ENCODE measurements at regions not wholly inside any gene's neighbourhood (a gene's known extent, or its start where the extent isn't known, plus 50 kb on each side); places are given as distances from the start of the nearest gene placed in this dataset.
"Not testable (repeated sequence)": the region's sequence is repeated elsewhere in the genome, so short reads cannot be mapped to it uniquely, and the experiment has no call there.

DNA sequence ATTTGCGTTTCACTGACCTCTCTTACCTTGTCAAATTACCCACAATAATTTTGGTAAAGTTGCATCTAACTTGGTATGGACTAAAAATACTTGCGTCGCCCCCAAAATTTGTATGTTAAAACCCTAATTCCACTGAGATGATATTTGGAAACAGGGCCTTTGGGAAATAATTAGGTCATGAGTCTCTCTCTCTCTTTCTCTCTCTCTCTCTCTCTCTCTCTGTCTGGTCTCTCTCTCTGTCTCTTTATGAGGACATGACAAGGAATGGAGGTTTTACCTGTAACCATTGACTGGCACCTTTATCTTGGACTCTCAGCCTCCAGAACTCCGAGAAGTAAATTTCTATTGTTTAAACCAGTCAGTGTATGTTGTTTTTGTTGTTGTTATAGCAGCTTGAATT lies 111.5 kb upstream of the BDP1 start:
- H3K4me3 ChIP-seq (ENCODE audit: insufficient read depth in 1 of 2, low read depth in 1 of 2, low read length in 2 of 2); H3K27me3 ChIP-seq (ENCODE audit: control insufficient read depth in 1 of 2, insufficient read depth in 1 of 2, low read length in 2 of 2); H2AFZ ChIP-seq (ENCODE audit: low read depth, low read length); H3K36me3 ChIP-seq (ENCODE audit: control insufficient read depth in 1 of 2, insufficient read depth in 2 of 2, low read depth in 1 of 2, low read length in 2 of 2); H4K8ac ChIP-seq (ENCODE audit: low read length); H3K27ac ChIP-seq (ENCODE audit: low read length, poor library complexity, severe bottlenecking); H2BK12ac ChIP-seq (ENCODE audit: low read length in 2 of 2); H3K14ac ChIP-seq (ENCODE audit: low read length in 2 of 2); H2BK5ac ChIP-seq (ENCODE audit: low read depth, low read length, poor library complexity, severe bottlenecking); H3K9ac ChIP-seq (ENCODE audit: low read length); H3K4me2 ChIP-seq (ENCODE audit: low read length, poor library complexity, severe bottlenecking); H3K79me1 ChIP-seq (replicated peaks; ENCODE audit: low read length, poor library complexity, severe bottlenecking); H2AK5ac ChIP-seq (ENCODE audit: low read length, severe bottlenecking); H3K23ac ChIP-seq (ENCODE audit: low read length in 2 of 2); DNase-seq; H2BK120ac ChIP-seq (ENCODE audit: low read depth, low read length); H3K9me3 ChIP-seq (ENCODE audit: control insufficient read depth, low read length); H4K91ac ChIP-seq (ENCODE audit: low read length); H3K18ac ChIP-seq (ENCODE audit: low read depth in 1 of 2, low read length in 2 of 2); H2BK15ac ChIP-seq (ENCODE audit: low read depth, poor library complexity, severe bottlenecking); H3K4ac ChIP-seq (ENCODE audit: low read depth in 1 of 2, low read length in 2 of 2); H3K4me1 ChIP-seq (ENCODE audit: control insufficient read depth, insufficient read depth, low read depth, low read length): not testable (repeated sequence)
- no CpG with 5 or more reads among the region's 4 CpGs for WGBS

DNA sequence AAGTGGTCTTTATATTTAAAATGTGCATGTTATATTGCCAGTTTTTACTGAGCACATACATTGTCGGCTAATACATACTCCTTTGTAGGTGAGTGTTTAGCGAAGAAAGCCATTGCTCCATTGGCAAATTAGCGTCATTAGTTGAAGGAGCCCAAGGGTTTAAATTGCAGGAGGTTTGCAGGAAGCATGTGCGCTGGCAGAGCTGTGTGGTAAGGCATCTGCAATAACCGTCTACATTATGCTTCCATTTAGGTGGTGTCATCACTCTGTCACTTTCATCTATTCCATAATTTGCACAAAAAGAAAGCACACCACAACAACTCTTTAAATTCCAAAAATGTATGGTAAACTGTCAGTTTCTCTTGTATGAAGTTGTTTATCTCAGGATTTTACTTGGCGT lies 82.8 kb upstream of the BDP1 start:
- H3K14ac ChIP-seq (ENCODE audit: low read length in 2 of 2); H4K91ac ChIP-seq (ENCODE audit: low read length); H2BK12ac ChIP-seq (ENCODE audit: low read length in 2 of 2); H3K9me3 ChIP-seq (ENCODE audit: control insufficient read depth, low read length); H2BK15ac ChIP-seq (ENCODE audit: low read depth, poor library complexity, severe bottlenecking); H3K79me1 ChIP-seq (replicated peaks; ENCODE audit: low read length, poor library complexity, severe bottlenecking); H2BK5ac ChIP-seq (ENCODE audit: low read depth, low read length, poor library complexity, severe bottlenecking); H3K4me1 ChIP-seq (ENCODE audit: control insufficient read depth, insufficient read depth, low read depth, low read length); H3K9ac ChIP-seq (ENCODE audit: low read length); H2BK120ac ChIP-seq (ENCODE audit: low read depth, low read length); H3K27me3 ChIP-seq (ENCODE audit: control insufficient read depth in 1 of 2, insufficient read depth in 1 of 2, low read length in 2 of 2); H3K18ac ChIP-seq (ENCODE audit: low read depth in 1 of 2, low read length in 2 of 2); H3K4me2 ChIP-seq (ENCODE audit: low read length, poor library complexity, severe bottlenecking); H3K36me3 ChIP-seq (ENCODE audit: control insufficient read depth in 1 of 2, insufficient read depth in 2 of 2, low read depth in 1 of 2, low read length in 2 of 2); H2AK5ac ChIP-seq (ENCODE audit: low read length, severe bottlenecking); H3K4ac ChIP-seq (ENCODE audit: low read depth in 1 of 2, low read length in 2 of 2); H3K23ac ChIP-seq (ENCODE audit: low read length in 2 of 2); H2AFZ ChIP-seq (ENCODE audit: low read depth, low read length); H3K27ac ChIP-seq (ENCODE audit: low read length, poor library complexity, severe bottlenecking); H4K8ac ChIP-seq (ENCODE audit: low read length); H3K4me3 ChIP-seq (ENCODE audit: insufficient read depth in 1 of 2, low read depth in 1 of 2, low read length in 2 of 2); DNase-seq: not testable (repeated sequence)
- WGBS = 76% methylated on average over 3 of the region's 6 CpGs

DNA sequence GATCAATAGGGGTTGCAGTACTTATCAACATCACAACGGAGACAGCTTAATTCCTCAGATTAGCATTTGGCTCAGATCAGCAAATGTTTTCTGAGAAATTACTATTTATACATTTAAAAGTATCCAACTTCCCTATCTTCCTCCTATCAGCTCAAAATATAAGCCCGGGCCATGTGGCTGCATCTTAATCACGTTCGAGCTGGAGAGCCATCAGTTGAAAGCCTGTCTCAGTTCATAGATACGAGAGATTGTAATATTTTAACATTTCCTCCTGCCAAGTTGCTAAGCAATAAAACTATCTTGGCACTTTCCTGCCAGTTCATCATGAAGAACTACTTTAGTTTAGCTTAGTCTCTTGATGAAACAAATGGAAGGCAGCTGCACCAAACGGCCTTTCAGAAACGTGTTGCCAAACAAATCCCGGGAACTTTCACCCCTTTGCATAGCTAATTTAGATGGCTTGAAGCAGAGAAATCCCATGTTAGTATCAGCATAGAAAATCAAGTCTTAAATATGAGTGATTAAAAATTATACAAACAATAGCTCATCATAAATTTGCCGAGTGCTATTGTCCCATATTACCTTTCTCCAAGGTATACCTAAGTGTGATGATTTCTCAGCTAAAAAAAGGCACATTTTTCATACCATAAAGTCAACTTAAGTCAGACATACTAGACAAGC lies 82.3 kb upstream of the BDP1 start:
- H2AK5ac ChIP-seq (ENCODE audit: low read length, severe bottlenecking); H2BK15ac ChIP-seq (ENCODE audit: low read depth, poor library complexity, severe bottlenecking); H3K4me2 ChIP-seq (ENCODE audit: low read length, poor library complexity, severe bottlenecking); H2BK120ac ChIP-seq (ENCODE audit: low read depth, low read length); H3K18ac ChIP-seq (ENCODE audit: low read depth in 1 of 2, low read length in 2 of 2); H4K8ac ChIP-seq (ENCODE audit: low read length); H2AFZ ChIP-seq (ENCODE audit: low read depth, low read length); H4K91ac ChIP-seq (ENCODE audit: low read length); H3K27me3 ChIP-seq (ENCODE audit: control insufficient read depth in 1 of 2, insufficient read depth in 1 of 2, low read length in 2 of 2); H3K4me1 ChIP-seq (ENCODE audit: control insufficient read depth, insufficient read depth, low read depth, low read length); H2BK12ac ChIP-seq (ENCODE audit: low read length in 2 of 2); H3K14ac ChIP-seq (ENCODE audit: low read length in 2 of 2); H3K23ac ChIP-seq (ENCODE audit: low read length in 2 of 2); H3K4ac ChIP-seq (ENCODE audit: low read depth in 1 of 2, low read length in 2 of 2); H3K27ac ChIP-seq (ENCODE audit: low read length, poor library complexity, severe bottlenecking); H3K36me3 ChIP-seq (ENCODE audit: control insufficient read depth in 1 of 2, insufficient read depth in 2 of 2, low read depth in 1 of 2, low read length in 2 of 2); H2BK5ac ChIP-seq (ENCODE audit: low read depth, low read length, poor library complexity, severe bottlenecking); DNase-seq; H3K79me1 ChIP-seq (replicated peaks; ENCODE audit: low read length, poor library complexity, severe bottlenecking); H3K4me3 ChIP-seq (ENCODE audit: insufficient read depth in 1 of 2, low read depth in 1 of 2, low read length in 2 of 2); H3K9me3 ChIP-seq (ENCODE audit: control insufficient read depth, low read length); H3K9ac ChIP-seq (ENCODE audit: low read length): not testable (repeated sequence)
- 61% methylated on average over 3 of the region's 9 CpGs for WGBS

DNA sequence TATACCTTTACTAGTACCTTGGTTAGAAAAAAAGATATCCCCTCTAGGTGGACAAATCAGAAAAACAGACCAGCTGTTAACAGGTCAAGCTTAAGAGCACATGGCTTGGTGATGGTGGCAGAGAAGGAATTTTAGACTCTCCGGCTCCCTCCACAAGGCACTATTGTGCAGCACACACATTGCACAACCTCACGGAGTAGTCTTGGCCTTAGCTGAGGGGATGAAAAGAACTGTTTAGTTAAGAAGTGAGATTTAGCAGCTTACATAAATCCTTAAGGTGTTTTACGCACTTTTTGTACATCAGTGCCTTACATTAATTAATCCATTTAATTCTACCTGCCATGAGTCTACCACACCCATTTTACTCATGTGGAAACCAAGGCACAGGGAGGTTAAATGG lies 71.2 kb upstream of the BDP1 start:
- not testable (repeated sequence) for H4K8ac ChIP-seq (ENCODE audit: low read length); H3K79me1 ChIP-seq (replicated peaks; ENCODE audit: low read length, poor library complexity, severe bottlenecking); H3K23ac ChIP-seq (ENCODE audit: low read length in 2 of 2); H3K4ac ChIP-seq (ENCODE audit: low read depth in 1 of 2, low read length in 2 of 2); H3K27ac ChIP-seq (ENCODE audit: low read length, poor library complexity, severe bottlenecking); H3K9ac ChIP-seq (ENCODE audit: low read length); H2AK5ac ChIP-seq (ENCODE audit: low read length, severe bottlenecking); H3K9me3 ChIP-seq (ENCODE audit: control insufficient read depth, low read length); H2BK120ac ChIP-seq (ENCODE audit: low read depth, low read length); H2AFZ ChIP-seq (ENCODE audit: low read depth, low read length); H3K4me2 ChIP-seq (ENCODE audit: low read length, poor library complexity, severe bottlenecking); H4K91ac ChIP-seq (ENCODE audit: low read length); H3K36me3 ChIP-seq (ENCODE audit: control insufficient read depth in 1 of 2, insufficient read depth in 2 of 2, low read depth in 1 of 2, low read length in 2 of 2); DNase-seq; H2BK5ac ChIP-seq (ENCODE audit: low read depth, low read length, poor library complexity, severe bottlenecking); H3K4me3 ChIP-seq (ENCODE audit: insufficient read depth in 1 of 2, low read depth in 1 of 2, low read length in 2 of 2); H2BK12ac ChIP-seq (ENCODE audit: low read length in 2 of 2); H3K4me1 ChIP-seq (ENCODE audit: control insufficient read depth, insufficient read depth, low read depth, low read length); H3K18ac ChIP-seq (ENCODE audit: low read depth in 1 of 2, low read length in 2 of 2); H2BK15ac ChIP-seq (ENCODE audit: low read depth, poor library complexity, severe bottlenecking); H3K27me3 ChIP-seq (ENCODE audit: control insufficient read depth in 1 of 2, insufficient read depth in 1 of 2, low read length in 2 of 2); H3K14ac ChIP-seq (ENCODE audit: low read length in 2 of 2)
- 100% methylated on average over 2 of the region's 3 CpGs for WGBS
